T-helper 1 cell (primary cell): ENCODE measurements at regions not wholly inside any gene's neighbourhood (a gene's known extent, or its start where the extent isn't known, plus 50 kb on each side); places are given as distances from the start of the nearest gene placed in this dataset.

Source experiments
- DNase-seq, 5 donors: peaks; one replicate each; pipeline ENCODE4 v3.0.0-alpha.2; 2012 to 2020

GRCh38 chr2:155115846-155116245, 417.4 kb downstream of the KCNJ3 start:
- no peak for DNase-seq

GRCh38 chr2:155111070-155111469, 412.6 kb downstream of the KCNJ3 start:
- DNase-seq: no peak

- no peak for DNase-seq
These were observed 411.0 kb downstream of the KCNJ3 start for GRCh38 chr2:155109527-155109926.

- no peak for DNase-seq
These were observed 401.8 kb downstream of the KCNJ3 start for GRCh38 chr2:155100261-155100660.

DNA sequence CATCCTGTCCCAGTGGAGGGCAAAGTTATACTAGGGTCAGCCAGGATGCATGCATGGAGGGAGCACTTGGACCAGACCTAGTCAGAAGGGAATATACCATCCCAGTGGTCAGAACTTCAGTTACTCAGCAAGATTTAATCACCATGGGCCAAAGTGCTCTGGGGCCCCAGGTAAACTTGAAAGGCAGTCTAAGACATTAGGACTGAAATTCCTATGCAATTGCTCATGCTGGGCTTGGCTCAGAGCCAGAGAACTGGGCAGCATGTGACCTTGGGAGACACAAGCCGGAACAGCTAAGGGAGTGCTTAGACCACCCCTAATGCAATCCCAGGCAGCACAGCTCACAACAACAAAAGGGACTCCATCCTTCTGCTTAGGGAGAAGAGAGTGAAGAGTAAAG, 401.3 kb downstream of the KCNJ3 start:
- no peak for DNase-seq

DNA sequence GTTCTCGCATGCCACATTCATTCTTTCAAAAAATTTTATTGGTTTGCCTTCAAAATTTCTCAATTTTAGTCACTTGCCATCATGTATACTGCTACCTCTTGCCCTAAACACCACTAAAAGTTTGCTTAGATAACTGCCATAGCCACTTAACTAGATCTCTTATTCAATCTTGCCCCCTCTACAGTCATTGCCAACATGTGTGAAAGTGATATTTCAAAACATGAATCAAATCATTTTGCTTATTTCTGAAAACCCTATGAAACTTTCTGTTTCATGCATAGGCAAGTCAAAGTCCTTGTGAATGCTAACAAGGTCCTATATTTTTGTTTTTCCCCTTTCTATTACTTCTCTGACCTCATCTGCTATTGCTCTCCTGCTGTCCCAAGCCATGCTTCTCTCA, 397.1 kb downstream of the KCNJ3 start:
- no peak for DNase-seq

DNA sequence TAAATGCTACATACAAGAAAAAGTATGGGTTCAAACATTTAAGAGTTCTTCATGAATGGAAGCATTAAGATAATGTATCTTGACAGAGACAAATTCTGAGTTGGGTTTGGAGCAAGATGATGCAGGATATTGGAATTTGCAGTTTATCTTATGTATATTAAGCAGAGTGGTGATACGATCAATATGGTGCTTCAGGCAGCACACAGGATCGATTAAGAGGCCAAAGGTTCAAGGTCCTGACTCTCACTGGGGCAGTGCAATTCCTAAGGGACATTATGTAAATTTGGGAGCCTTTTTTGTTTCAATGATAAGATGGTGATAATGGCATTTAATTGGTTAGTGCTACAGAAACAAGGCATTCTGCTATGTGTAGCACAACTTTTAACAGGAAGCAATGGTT, 381.9 kb downstream of the KCNJ3 start:
- no peak for DNase-seq

DNA sequence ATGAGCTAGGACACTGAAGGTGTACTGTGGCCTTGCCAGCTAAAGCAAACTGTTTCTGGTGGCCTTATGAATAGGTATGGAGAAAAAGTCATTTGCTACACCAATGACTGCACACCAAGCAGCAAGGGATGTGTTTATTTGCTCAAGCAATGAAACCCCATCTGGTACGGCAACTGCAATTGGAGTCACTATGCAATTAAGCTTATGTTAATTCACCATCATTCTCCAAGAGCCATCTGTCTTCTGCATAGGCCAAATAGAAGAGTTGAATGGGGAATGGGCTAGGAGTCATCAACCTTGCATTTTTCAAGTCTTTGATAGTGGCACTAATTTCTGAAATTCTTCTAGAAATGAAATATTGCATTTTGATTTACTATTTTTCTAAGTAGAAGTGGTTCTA, 372.0 kb downstream of the KCNJ3 start:
- DNase-seq: no peak

DNA sequence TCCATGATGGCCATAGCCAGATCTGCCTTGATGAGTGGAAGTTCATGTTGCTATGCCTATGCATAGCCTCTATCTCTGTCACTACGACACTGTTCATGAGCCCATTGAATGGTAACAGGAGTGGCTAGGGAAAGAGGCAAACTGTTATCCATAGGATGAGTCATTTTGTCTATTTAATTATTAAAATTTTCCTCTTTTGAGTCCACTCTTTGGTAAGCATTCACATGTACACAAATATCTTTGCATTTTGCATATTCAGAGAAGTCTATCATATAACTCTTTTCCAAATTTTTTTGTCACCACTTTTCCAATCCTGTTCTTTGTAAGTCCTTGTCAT, 364.4 kb downstream of the KCNJ3 start:
- no peak for DNase-seq

- DNase-seq: no peak
These were observed 363.9 kb downstream of the KCNJ3 start for GRCh38 chr2:155062250-155062921.

- no peak for DNase-seq
These were observed 362.4 kb downstream of the KCNJ3 start for GRCh38 chr2:155060896-155061295.

GRCh38 chr2:155054712-155055111, 356.2 kb downstream of the KCNJ3 start:
- no peak for DNase-seq

DNA sequence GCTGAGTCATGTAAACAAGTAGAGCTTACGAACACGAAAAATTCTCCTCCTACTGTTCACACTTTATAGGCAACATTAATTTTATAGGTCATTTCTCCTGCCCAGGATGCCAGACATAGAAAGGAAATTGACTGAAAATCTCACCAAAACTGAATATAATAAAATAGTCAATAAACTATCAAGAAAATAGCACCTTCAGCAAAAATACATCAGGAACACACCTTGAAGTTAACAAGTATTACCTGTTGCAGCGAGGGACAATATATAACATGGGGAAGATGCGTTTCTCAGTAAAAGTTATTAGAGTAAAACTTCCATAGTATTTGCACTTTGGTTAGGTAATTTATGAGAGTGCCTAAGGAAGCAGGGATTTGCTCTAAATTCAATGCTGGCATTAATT, 344.6 kb downstream of the KCNJ3 start:
- DNase-seq: no peak

GRCh38 chr2:155035308-155035707, 336.8 kb downstream of the KCNJ3 start:
- no peak for DNase-seq

DNA sequence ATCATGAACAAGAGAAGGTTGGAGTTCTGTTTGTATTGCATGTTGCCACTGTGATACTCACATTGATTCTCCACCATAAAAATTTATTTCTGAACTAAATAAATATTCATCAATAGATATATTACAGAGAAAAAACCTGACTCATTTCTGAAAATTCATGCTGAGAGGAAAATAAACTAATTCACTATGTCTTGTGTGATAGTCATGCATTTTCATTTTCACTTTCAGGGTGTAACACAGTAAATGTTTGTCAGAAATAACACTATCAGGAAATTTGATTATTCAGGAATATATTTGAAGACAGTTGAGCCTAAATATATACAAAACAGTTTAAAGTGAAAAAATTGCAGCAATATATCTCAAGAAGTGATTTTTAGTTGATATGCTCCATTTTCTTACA, 335.2 kb downstream of the KCNJ3 start:
- no peak for DNase-seq

DNA sequence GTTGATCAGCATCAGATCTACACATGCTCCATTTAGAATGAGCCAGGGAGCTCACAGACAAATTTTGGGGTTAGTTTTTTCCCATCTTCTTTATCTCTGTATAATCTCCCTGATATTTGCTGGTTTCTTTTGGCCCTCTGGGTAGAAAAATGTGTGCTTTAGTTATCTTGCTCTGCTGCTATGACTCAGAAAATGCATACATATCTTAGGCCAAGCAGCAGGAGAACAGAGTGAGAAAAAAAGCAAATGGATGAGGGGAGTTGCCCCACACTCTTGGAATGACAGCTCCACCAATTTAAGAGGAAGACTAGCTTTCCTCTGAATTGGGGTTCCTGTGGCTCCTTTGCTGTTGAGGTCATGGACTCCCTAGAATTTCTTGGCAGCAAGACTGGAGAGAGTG, 331.8 kb downstream of the KCNJ3 start:
- no peak for DNase-seq

GRCh38 chr2:155026651-155027174, 328.2 kb downstream of the KCNJ3 start:
- no peak for DNase-seq

GRCh38 chr2:155023674-155024073, 325.2 kb downstream of the KCNJ3 start:
- DNase-seq: no peak

DNA sequence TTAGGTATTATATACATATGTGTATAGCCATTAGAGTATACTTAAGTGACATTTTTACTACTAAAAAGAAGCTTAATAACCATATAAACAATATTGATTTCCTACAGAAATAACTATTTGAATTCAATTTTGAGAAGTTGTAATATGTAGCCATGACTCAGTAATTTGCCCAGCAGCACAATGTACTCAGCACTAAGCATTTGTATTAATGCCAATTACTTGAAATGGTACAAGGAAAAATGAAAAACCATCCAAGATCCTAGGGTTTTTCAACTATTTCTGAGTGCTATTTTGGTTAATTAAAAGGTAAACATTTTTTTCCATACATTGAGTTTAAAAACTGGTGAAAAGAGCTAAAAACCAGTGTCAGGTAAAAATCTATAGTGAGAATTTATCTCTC, 324.0 kb downstream of the KCNJ3 start:
- no peak for DNase-seq

DNA sequence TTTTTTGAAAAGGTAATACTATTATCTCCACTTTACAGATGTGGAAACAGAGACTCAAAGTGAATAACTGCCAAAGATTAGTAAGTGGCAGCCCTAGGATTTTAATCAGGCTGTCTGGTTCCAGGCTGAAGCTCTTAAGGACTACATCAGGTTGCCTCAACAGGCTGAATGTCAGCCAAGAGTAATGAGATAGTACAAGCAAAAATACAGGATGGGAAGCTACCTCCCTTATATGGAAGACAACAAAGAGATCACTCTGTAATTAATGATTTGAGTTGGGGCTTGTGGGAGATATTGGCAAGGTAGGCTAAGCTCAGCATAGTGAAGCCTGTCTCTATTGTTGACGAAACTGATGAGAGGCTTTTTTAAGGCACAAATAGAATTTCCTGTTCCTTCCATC, 323.1 kb downstream of the KCNJ3 start:
- DNase-seq: no peak

DNA sequence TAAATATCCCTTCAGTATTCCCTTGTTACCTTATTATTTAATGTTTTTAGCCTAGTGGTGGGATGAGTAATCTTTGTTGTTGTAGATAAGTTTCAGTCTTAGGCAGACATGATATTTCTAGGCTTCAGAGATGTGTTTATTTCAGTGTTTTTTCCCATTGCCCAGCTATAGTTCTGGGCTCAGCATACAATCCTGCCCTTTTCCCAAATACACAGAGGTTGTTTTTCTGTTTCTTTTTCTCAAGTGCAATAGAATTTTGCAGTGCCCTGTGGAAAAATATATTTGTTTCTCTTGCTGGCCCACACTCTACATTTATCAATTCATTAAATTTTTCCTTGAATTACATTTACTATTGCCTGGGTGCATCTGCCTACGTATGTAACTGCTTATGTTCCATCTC, 321.8 kb downstream of the KCNJ3 start:
- no peak for DNase-seq

GRCh38 chr2:155010925-155011324, 312.4 kb downstream of the KCNJ3 start:
- DNase-seq: no peak

- DNase-seq: no peak
These were observed 296.9 kb downstream of the KCNJ3 start for GRCh38 chr2:154995361-154995760.

DNA sequence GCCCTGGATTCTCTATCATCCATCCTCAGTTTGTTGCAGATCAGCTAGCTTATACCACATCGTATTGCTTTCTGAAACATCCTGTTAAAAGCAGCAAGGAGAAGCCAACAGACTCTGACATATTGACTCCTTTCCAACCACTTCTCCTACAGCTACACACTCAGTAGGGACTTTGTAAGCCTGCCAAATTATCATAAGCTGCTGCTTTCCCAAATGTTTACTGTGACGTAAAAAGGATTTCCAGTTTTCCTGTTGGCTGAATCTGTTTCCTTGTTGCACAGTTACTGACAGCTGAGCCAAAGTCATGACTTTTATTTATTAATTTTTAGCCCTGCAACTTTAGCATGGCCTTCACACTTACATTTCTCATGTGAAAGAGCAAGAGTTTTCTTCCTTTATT, 294.3 kb downstream of the KCNJ3 start:
- DNase-seq: no peak

DNA sequence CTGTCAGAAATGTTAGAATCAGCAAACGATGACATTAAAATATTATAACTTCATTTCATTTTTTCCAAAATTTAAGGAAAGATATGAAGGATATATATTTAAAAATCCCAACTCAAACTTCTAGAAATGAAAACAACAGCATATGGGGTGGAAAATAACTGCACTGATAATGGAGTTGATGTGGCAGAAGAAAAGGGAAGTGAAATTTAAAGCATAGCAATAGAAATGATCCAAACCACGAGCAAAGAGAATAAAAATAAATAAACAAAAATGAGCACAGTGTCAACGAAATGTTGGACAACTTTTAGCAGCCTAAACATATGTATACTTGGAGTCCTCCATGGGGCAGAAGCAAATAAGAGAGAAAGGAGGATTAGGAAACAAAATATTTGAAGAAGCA, 280.2 kb downstream of the KCNJ3 start:
- no peak for DNase-seq
